HFFc6 (cell line): ENCODE measurements at regions not wholly inside any gene's neighbourhood (a gene's known extent, or its start where the extent isn't known, plus 50 kb on each side); places are given as distances from the start of the nearest gene placed in this dataset.

Experiments used
- DNase-seq: peaks from one replicate; pipeline ENCODE4 v3.0.0-alpha.2; 2018
- H3K27ac Mint-ChIP-seq: 2 replicates; pipeline ENCODE4 v1.8.0; 2020; ENCODE audit warnings: mild to moderate bottlenecking, mixed read lengths
- H3K27me3 Mint-ChIP-seq: 2 replicates; pipeline ENCODE4 v1.8.0; 2021; ENCODE audit warnings: mild to moderate bottlenecking, moderate library complexity, mixed read lengths; ENCODE audit not compliant: insufficient read depth
- H3K36me3 Mint-ChIP-seq: 2 replicates; pipeline ENCODE4 v1.8.0; 2021; ENCODE audit warnings: low read depth, mixed read lengths
- H3K4me1 Mint-ChIP-seq: 2 replicates; pipeline ENCODE4 v1.8.0; 2020; ENCODE audit warnings: low read depth, mixed read lengths
- H3K4me3 Mint-ChIP-seq: 2 replicates; pipeline ENCODE4 v1.8.0; 2020; ENCODE audit warnings: mild to moderate bottlenecking, moderate library complexity, mixed read lengths
- H3K9me3 Mint-ChIP-seq: 2 replicates; pipeline ENCODE4 v1.8.0; 2020; ENCODE audit warnings: mild to moderate bottlenecking, mixed read lengths
- TF ChIP-seq, protein P1 (sequence below): fragments of 200-600 bp; sonication (generic); IDR thresholded peaks from 2 replicates; pipeline ENCODE4 v1.5.0; 2021; ENCODE audit warnings: antibody characterized with exemption, mild to moderate bottlenecking

GRCh38 chr5:57577432-57578175, 95.0 kb upstream of the ACTBL2 start:
- no peaks in the 10 kb centered on the region for H3K4me1 Mint-ChIP-seq
- no peak overlapping the region for H3K27ac Mint-ChIP-seq
- DNase-seq: no peak
- no peak overlapping the region for H3K4me3 Mint-ChIP-seq
- TF ChIP-seq, protein P1, sequence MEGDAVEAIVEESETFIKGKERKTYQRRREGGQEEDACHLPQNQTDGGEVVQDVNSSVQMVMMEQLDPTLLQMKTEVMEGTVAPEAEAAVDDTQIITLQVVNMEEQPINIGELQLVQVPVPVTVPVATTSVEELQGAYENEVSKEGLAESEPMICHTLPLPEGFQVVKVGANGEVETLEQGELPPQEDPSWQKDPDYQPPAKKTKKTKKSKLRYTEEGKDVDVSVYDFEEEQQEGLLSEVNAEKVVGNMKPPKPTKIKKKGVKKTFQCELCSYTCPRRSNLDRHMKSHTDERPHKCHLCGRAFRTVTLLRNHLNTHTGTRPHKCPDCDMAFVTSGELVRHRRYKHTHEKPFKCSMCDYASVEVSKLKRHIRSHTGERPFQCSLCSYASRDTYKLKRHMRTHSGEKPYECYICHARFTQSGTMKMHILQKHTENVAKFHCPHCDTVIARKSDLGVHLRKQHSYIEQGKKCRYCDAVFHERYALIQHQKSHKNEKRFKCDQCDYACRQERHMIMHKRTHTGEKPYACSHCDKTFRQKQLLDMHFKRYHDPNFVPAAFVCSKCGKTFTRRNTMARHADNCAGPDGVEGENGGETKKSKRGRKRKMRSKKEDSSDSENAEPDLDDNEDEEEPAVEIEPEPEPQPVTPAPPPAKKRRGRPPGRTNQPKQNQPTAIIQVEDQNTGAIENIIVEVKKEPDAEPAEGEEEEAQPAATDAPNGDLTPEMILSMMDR: no peak
- peaks cover 6% of the 10 kb centered on the region for H3K27me3 Mint-ChIP-seq
- no peaks in the 10 kb centered on the region for H3K36me3 Mint-ChIP-seq
- no peaks in the 10 kb centered on the region for H3K9me3 Mint-ChIP-seq

- Mint-ChIP-seq H3K4me1 (no peaks in the 10 kb centered on the region), H3K36me3 (no peaks in the 10 kb centered on the region), H3K9me3 (no peaks in the 10 kb centered on the region), H3K4me3 (no peak overlapping the region), H3K27me3 (peaks cover 6% of the 10 kb centered on the region), H3K27ac (no peak overlapping the region)
- no peak for DNase-seq
- TF ChIP-seq, protein P1: no peak
Measured at GRCh38 chr5:57576317-57576716, 93.7 kb upstream of the ACTBL2 start.

- H3K9me3 Mint-ChIP-seq: no peaks in the 10 kb centered on the region
- no peak overlapping the region for H3K4me3 Mint-ChIP-seq
- H3K36me3 Mint-ChIP-seq: no peaks in the 10 kb centered on the region
- no peak for DNase-seq
- TF ChIP-seq, protein P1: no peak
- H3K27me3 Mint-ChIP-seq: peaks cover 6% of the 10 kb centered on the region
- H3K4me1 Mint-ChIP-seq: no peaks in the 10 kb centered on the region
- H3K27ac Mint-ChIP-seq: no peak overlapping the region
Measured at GRCh38 chr5:57575839-57576238, 93.2 kb upstream of the ACTBL2 start.

DNA sequence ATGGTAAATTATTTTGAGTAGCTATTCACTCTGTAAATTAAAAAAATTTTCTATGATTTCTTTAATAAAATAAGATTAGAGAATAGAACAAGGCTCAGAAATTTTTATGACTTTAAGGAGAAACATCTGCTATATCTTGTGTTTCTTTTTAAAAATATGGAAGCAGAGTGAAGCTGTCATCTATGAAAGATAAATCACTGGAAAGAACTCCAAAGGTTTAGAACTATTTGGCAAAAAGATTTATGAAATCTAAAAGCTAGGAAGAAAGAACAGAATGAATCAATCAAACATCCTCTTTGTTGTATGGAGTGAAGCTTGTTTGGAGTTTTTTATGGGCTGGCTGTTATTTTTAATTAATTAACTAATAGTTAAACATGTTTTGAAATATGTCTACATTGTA, 89.8 kb upstream of the ACTBL2 start:
- Mint-ChIP-seq H3K9me3 (no peaks in the 10 kb centered on the region), H3K36me3 (no peaks in the 10 kb centered on the region), H3K27me3 (peaks cover 14% of the 10 kb centered on the region), H3K4me3 (no peak overlapping the region), H3K27ac (no peak overlapping the region), H3K4me1 (no peaks in the 10 kb centered on the region)
- TF ChIP-seq, protein P1: no peak
- DNase-seq: no peak

- H3K27ac Mint-ChIP-seq: no peak overlapping the region
- no peak for DNase-seq
- H3K36me3 Mint-ChIP-seq: no peaks in the 10 kb centered on the region
- H3K27me3 Mint-ChIP-seq: peaks cover 15% of the 10 kb centered on the region
- no peaks in the 10 kb centered on the region for H3K9me3 Mint-ChIP-seq
- no peak overlapping the region for H3K4me3 Mint-ChIP-seq
- TF ChIP-seq, protein P1: no peak
- no peaks in the 10 kb centered on the region for H3K4me1 Mint-ChIP-seq
Measured at GRCh38 chr5:57569601-57570000, 87.0 kb upstream of the ACTBL2 start.
